SKM-1 treated with dmso at 0.1 percent for 144 hours (cell line): ENCODE measurements at regions not wholly inside any gene's neighbourhood (a gene's known extent, or its start where the extent isn't known, plus 50 kb on each side); places are given as distances from the start of the nearest gene placed in this dataset.

ENCODE experiments used
- DNase-seq: peaks from one replicate; lab custom pipeline; 2025; ENCODE audit not compliant: unreplicated experiment; lab: John Stamatoyannopoulos, UW

DNA sequence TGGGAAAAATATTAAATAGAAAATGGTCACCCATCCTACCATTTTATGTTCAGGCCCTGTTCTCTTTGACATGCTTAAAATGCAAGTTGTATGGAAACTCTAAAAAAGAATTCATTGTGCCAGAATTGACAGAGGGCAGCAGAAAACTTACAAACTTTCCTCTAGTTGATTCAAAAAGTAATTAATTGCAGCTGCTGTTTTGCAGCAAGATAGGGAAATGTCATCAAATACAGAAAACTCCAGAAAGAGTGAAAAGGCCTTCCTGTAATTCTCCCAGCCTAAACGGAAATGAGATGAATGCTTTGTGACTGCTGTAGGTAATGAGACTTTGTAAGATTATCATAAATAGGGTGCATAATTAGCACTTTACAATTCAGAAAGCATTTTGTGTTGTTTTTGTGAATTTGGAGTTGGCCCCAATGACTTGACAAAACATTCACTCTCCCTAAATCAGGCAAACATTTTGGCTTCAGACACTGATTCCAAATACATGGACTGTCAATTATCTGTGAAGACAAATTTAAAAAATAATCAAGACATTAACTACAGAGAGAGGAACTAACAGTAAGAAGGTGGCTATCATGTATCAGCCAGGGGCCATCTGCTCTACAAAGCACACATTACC is 861.8 kb downstream of the SQOR start:
- no peak for DNase-seq

DNA sequence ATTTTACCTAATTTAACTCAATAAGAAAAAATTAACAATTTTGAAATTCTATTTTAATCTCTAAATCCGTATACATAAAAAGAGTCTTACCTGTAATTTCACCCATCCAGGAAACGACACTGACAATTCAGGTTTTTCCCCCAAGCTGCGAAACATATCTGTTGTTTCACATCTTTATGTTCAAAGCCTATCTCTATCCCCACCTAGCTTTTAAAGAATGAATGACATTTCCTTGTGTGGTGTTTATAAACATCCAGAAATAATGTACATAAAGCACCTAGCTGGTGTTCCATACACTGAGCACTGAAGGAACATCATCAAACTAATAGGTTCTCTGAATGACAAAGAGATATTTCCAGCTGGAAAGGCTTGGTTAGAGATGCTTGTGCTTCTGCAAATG is 867.8 kb downstream of the SQOR start:
- no peak for DNase-seq

DNA sequence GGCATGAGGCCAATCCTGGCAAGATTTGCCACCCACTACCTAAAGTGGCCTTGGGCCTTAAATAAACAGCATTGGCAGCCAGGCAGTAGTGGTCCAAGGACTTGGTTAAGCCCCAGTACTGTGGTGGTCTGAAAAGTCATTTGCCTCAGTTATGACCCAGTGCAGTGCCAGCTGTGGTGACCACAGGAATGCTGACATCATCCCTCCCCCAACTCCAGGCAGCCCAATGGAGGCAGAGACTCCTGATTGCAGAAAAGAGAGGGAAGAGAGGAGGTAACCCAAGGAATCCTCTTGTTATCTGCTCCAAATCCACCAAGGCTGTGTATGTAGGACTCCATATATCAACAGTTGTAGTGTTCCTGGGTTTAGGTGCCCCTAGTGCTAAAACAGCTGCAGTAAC is 883.6 kb downstream of the SQOR start:
- no peak for DNase-seq

DNA sequence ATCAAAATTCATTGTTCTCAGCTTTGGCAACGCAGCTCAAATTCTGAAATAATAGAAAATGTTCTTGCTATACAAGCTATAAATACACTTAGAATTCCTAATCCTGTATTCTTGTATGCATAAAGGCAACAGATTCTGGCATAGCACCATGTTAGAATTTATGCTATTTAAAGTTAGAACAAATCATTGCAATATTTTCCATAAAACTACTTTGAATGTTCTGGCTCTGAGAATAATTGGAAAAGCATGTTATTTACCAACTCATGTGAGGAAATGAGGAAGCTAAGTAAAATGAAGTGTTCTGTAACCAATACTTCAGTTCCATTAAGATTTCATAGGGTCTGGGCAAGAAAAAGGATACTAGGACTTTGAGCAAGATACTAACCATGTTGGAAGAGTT is 888.9 kb downstream of the SQOR start:
- DNase-seq: no peak

DNA sequence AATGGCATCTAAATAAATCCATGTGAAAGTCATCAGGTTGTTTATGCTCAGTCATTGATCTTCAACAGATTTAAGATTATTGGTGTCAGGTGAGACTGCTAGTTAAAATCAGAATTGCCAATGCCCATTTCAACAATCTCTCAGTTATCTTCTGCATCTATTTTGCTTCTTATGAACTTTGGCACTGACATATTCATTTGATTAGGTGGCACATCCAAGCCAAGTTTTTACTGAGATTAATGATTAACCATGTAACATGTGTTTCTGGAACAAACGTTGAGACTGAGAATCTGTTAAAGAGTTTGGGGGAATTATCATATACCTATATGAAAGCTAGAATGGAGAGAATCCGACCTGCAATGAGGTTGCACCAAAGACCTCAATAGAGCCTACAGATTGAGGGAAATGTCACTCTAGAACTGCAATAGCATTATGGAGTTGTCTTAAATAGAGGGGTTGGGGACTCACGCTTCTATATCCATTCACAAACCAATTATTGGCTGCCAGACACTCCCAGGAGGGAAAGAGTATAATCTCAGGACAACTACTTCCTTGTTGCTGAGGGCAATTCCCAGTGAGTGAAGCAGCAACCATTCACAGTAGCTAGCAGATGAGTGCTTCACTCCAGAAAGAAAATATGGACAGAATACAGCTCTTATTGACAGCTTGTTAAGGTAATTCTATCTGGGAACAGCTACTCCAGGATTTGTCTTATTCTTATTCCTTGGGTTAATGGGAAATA is 891.3 kb downstream of the SQOR start:
- no peak for DNase-seq

DNA sequence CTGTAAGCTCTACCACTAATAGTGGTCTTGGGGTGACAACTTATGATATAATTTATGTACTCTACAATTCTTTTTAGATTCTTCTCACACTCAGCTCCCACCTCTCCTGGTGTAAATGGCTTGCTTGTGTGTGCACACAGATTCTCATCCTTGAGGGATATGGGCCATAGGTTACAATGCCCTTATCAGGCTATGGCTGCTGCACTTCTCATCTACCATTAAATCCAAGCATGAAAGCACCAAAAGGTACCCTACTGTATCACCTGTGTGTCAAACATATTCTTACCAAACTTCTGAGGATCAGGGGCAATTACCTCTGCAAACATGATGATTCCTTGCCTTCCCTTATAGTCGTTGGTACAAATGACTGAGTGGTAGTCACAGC is 891.9 kb downstream of the SQOR start:
- no peak for DNase-seq

DNA sequence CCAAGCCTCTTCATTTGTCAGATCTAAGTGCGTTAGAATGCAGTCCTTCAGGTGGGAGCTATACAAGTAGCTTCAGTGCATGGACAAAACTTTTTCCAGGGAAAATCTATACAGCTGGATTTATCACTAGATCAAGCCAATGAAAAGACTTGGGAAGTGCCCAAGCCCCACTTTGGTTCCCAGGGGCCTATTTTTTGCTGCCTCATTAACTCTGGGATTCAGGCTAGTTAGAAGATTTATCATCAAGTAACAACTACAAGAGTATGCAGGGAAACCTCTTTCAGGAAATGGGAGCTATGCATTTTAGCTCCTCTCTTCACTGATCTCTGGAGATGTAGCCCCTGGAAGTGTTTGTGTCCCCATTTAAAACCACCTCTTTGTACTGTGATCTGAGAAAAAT is 908.8 kb downstream of the SQOR start:
- no peak for DNase-seq

DNA sequence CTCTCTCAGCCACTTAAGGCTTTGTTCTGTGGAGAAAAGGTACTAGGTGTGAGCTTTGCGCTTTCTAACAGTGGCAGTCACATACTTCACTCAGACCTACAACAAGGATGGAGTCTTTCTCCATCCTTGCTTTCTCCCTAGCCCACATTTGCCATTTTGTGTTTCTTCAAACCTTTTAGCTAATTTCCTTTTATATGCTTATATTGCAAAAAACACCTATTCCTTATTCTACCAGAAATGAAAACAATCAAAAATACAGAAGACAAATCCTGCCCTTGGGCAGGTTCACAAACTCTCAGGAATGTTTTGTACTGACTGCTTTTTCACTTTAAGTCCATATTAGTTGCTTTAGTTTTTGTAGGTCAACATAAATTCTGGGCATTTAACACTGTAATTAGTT is 914.2 kb downstream of the SQOR start:
- no peak for DNase-seq

DNA sequence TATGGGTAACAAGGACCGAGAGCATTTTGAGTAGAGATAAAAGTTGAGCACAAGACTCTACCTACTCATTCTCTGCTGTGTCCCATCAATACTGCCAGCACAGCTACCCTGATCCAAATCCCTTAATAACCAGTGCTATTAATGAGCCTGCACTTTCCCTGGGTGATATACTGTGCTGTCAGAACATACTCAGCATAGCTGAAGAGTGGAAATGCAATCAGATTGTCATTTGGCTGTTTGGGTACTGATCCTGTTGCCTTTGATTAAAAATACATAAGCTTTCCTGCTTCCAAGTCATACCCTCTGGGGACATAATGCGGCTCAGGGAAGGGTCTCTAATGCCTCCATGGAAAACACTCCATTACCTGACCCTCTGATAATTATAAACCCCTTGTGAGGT is 917.5 kb downstream of the SQOR start:
- no peak for DNase-seq

DNA sequence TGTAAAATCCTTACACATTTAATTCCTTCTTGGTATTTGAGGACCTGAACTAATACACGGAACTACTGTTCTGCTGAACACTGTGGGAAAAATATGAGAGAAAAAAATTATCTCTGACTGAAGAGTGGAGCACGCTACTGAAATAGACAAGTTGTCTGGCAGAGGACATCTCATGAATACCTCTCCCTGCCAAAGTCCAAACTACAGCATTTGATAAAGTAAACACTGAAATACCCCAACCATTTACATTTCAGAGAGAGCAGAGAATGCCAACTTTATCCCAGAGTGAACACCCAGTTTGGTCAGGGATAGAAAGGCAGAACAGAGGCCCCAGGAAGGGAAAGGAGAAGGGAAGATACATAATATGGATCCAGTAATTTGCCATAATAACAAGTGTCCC is 920.7 kb downstream of the SQOR start:
- no peak for DNase-seq

DNA sequence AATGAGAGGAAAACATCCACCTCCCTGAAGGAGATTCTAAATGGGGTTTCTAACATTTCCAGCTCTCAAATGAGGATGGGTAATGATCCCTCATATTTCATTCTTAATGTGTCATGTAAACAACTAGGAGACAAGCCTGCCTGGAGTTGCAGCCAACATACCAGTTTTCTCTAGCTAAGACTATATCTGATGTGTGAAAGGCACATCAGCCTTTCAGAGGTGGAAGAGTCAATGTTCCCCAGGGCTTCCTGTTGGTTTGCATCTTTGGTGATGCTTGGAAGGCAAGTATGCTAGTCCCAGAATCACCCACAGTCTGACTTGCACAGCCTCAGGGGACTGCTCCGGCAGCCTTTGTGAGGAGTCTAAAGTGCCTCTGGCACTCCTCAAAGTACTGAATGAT is 921.2 kb downstream of the SQOR start:
- no peak for DNase-seq

DNA sequence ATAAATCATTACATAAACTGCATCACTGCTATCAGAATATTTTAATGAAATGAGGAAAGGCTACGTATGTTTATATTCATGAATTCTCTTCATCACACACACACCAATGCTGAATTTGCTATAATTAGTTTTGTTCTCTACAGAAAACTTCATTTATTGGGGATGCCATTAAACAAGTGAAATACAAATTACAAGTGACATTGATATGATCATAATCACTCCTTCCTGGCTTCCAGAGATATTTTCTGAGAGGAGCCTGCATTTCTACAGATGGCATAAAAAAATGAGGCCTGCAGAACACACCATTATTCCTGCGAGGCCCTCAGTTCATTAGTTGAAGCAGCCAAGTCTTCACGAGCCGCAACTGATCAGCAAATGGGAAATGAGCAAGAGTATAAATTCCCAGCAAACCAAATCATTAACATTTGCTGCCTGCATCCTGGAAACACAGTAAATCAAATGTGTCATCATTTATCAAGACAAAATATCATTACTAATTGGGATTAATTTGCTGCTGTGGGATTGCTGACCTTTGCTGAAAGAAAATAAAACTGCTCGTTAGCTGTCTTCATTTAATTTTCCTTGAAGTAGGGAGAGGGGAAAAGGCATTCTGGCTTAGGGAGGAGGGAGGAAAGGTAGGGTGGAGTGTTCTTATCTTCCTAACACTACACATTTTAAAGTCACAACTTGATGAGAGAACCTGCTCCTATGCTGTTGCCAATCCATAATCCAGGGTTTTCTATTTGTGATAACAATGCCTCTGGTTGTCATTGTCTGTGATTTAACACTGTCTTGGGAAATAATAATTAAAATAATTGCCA is 921.9 kb downstream of the SQOR start:
- DNase-seq: no peak

DNA sequence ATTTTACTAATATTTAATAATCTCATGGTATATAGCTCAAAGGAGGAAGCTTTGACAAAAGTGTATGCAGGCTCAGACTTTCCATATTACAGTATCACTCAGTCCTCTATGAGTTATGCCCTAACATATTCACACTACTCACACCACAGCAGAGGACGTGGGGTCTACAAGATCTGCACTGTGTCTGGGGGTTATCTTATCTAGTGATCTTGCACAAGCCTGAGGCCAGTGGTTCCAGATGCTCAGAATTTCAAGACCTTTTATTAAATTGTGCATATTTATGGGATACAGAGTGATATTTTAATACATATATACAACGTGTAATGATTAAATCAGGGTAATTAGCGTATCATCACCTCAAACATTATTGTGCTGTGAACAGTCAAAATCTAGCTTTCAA is 933.1 kb downstream of the SQOR start:
- no peak for DNase-seq

DNA sequence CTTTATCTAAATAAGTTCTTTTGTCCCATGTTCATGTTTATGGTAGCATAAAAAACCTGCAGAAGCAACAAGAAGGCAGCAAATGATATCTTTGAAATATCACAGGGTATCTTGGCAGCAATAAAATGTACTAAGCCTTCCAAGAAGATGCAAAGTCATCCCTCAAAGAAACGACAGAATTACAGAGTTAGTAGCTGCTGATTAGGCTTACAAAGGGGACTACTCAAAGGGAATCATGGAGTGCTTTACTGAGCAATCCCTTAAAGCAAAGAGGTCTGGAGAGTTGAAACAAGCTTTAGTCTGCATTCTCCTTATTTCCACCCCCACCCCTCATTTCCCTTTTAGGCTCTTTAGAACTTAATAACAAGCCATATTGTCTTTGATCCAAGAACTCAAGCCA is 935.0 kb downstream of the SQOR start:
- no peak for DNase-seq

DNA sequence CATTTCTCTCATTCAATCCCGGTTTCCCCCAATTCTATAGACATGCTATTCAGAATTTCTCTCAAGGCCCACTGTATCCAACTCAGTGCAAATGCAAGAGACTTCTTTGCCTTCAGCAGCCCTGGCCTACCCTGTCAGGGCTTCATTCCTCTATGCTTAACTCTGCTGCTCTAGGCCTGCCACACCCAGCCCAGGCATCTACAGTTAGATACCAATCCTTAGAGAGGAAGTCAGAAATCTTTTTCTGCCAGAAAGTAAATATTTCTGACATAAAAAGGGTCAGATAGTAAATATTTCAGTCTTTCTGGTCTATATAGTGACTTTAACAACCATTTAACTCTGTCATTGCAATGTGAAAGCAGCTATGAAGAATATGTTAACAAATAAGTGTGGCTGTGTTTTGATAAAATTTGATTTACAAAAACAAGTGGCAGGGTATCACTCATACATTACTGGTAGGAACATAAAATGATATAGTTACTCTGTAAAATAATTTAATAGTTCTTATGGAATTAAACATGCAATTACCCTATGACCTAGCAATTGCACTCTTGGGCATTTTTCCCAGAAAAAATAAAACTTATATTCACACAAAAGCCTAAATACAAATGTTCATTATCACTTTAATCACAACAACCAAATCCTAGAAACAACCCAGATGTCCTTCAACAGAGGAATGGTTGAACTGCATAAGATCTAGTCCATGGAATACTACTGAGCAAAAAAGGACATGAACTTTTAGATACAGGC is 942.0 kb downstream of the SQOR start:
- DNase-seq: no peak

DNA sequence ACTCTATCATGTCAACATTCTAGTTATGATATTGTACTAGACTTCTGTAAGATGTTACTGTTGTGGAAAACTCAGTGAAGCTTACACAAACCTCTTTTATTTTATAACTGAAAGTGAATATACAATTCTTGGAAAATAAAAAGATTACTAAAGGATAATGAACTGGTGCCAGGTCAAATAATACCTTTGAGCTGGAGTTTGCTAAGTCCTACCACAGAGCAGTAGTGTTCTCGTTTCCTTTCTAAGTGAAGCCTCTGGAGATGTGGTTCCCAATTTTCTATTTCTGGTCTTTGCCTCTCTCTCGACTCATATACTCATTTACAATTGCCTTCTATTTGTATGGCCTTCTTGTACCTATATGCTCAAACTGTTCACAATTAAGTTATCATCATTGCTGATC is 942.9 kb downstream of the SQOR start:
- DNase-seq: no peak

DNA sequence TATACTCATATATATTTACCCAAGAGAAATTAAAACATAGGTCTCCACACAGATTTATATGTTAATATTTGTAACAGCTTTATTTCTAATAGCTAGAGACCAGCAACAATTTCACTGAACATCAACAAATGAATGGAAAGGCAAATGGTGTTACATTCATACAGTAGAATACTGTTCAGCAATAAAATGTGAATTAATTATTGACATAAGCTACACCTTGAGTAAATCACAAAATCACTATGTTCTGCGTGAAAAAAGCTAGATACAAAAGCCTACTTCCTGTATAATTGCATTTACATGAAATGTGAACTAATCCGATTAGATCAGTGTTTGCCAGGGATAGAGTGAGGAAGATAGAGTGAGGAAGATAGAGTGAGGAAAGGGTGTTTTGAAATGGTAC is 945.7 kb downstream of the SQOR start:
- no peak for DNase-seq

DNA sequence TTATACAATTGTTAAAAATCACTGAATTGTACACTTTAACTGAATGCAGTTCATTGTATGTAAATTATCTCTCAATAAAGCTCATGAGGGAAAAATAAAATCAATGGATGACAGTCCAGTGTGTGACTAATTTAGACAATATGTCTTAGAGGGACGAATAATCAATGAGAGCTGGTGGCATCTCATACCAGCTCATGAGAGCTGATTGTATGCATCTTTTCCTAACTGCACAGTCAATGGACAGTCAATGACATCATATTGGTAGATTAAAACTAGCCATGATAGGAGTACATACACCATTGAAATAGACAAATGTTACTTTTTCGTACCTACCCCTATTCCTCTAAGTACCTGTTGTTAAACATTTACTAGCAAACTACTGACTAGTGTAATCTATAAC is 946.1 kb downstream of the SQOR start:
- no peak for DNase-seq

DNA sequence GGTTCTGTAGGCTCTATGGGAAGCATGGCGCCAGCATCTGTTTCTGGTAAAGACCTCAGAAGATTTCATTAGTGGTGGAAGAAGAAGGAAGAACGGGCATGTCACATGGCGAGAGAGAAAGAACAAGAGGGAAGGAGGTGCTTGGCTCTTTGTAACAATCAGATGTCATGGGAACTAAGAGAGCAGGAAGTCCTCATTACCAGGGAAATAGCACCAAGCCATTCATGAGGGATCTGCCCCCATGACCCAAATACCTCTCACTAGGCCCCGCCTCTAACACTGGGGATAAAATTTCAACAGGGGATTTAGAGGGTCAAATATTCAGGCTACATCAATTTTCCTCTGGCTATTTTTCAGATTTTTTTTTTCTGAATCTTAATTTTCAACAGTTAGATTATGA is 954.3 kb downstream of the SQOR start:
- DNase-seq: no peak

DNA sequence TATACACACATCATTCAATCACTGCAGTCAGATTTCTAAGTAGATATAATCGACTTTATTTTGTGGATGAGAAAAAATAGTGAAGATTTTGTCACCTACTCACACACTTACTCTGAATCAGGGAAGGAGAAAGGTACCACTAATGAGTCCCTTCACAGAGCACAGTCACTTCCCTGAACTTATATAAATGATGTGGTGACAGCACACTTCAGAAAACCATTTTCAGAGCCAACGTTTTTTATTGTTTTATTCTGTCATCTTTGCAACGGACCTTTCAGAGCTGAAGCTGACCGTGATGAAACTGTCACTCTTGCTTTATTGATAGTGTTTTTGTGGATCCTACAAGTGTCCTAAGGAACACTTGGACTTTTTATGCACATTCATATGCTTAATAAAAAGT is 956.6 kb downstream of the SQOR start:
- no peak for DNase-seq

DNA sequence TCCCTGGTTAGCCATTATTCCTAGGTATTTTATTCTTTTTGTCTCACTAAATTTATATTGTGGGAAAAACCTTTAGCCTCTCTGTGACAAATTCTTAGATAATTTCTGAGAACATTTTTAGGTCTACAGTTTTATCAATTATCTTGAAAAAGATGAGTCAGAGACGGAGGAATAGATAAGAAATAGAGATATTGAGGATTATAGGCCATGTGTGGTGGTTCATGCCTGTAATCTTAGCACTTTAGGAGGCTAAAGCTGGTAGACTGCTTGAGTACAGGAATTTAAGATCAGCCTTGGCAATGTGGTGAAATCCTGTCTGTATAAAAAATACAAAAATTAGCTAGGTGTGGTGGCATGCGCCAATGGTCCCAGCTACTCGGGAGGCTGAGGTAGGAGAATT is 960.2 kb downstream of the SQOR start:
- DNase-seq: no peak

DNA sequence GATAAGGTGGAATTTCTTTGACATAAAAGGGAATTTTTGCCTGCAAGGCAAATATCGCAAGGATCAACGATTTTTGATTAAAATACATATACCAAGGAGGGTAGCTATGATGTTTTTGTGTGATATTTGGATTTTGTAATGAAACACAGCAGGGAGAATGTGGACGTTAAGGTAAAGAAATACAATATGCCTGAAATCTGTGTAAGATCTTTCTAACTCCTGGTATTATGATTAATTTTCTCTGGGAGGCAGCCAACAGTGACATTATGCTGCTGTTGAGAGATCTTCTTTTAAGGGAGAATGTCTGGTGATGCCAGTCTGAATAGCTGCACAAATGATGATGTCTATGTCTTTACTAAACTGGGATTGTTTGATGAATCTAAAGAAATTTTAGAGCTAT is 972.2 kb downstream of the SQOR start:
- DNase-seq: no peak
